ENCODE measurements at regions not wholly inside any gene's neighbourhood (a gene's known extent, or its start where the extent isn't known, plus 50 kb on each side); places are given as distances from the start of the nearest gene placed in this dataset.
"Not testable (repeated sequence)": the region's sequence is repeated elsewhere in the genome, so short reads cannot be mapped to it uniquely, and the experiment has no call there.

- DNase-seq: no peak
- Mint-ChIP-seq H3K36me3 (ENCODE audit: low read depth) (no peaks in the 10 kb centered on the region), H3K9me3 (no peaks in the 10 kb centered on the region), H3K4me3 (no peak overlapping the region), H3K27me3 (peaks cover 43% of the 10 kb centered on the region), H3K27ac (no peak overlapping the region), H3K4me1 (ENCODE audit: low read depth) (no peaks in the 10 kb centered on the region)
These were observed 66.1 kb upstream of the VPREB1 start for GRCh38 chr22:22178355-22178965.

GRCh38 chr22:22176929-22177616 is 67.5 kb upstream of the VPREB1 start:
- Mint-ChIP-seq H3K4me3 (no peak overlapping the region), H3K4me1 (ENCODE audit: low read depth) (no peaks in the 10 kb centered on the region), H3K27ac (no peak overlapping the region), H3K27me3 (peaks cover 30% of the 10 kb centered on the region), H3K9me3 (no peaks in the 10 kb centered on the region), H3K36me3 (ENCODE audit: low read depth) (no peaks in the 10 kb centered on the region)
- DNase-seq: no peak

- DNase-seq; H3K9me3 Mint-ChIP-seq; H3K4me3 Mint-ChIP-seq; H3K27ac Mint-ChIP-seq; H3K36me3 Mint-ChIP-seq (ENCODE audit: low read depth): not testable (repeated sequence)
- Mint-ChIP-seq H3K27me3 (peaks cover 15% of the 10 kb centered on the region), H3K4me1 (ENCODE audit: low read depth) (peaks cover 12% of the 10 kb centered on the region)
These were observed 71.5 kb upstream of the VPREB1 start for GRCh38 chr22:22172896-22173628.

GRCh38 chr22:22171357-22172218 is 73.0 kb upstream of the VPREB1 start:
- Mint-ChIP-seq H3K27me3 (peaks cover 8% of the 10 kb centered on the region), H3K4me3 (no peak overlapping the region), H3K9me3 (no peaks in the 10 kb centered on the region), H3K36me3 (ENCODE audit: low read depth) (no peaks in the 10 kb centered on the region), H3K27ac (no peak overlapping the region), H3K4me1 (ENCODE audit: low read depth) (peaks cover 22% of the 10 kb centered on the region)
- DNase-seq: no peak

- Mint-ChIP-seq H3K9me3 (no peaks in the 10 kb centered on the region), H3K4me3 (no peak overlapping the region), H3K27ac (no peak overlapping the region), H3K27me3 (peaks cover 5% of the 10 kb centered on the region), H3K36me3 (ENCODE audit: low read depth) (no peaks in the 10 kb centered on the region), H3K4me1 (ENCODE audit: low read depth) (peaks cover 22% of the 10 kb centered on the region)
- DNase-seq: no peak
These were observed 74.7 kb upstream of the VPREB1 start for GRCh38 chr22:22169923-22170322.

GRCh38 chr22:22168941-22169867 is 75.4 kb upstream of the VPREB1 start:
- H3K4me1 Mint-ChIP-seq (ENCODE audit: low read depth): peaks cover 22% of the 10 kb centered on the region
- DNase-seq: no peak
- H3K9me3 Mint-ChIP-seq: no peaks in the 10 kb centered on the region
- H3K4me3 Mint-ChIP-seq: no peak overlapping the region
- H3K36me3 Mint-ChIP-seq (ENCODE audit: low read depth): no peaks in the 10 kb centered on the region
- H3K27ac Mint-ChIP-seq: no peak overlapping the region
- H3K27me3 Mint-ChIP-seq: peaks cover 4% of the 10 kb centered on the region

- Mint-ChIP-seq H3K4me3 (peak overlapping the region; percentile 53), H3K27me3 (peaks cover 4% of the 10 kb centered on the region), H3K27ac (peak overlapping the region; percentile 80), H3K4me1 (ENCODE audit: low read depth) (peaks cover 22% of the 10 kb centered on the region), H3K36me3 (ENCODE audit: low read depth) (no peaks in the 10 kb centered on the region), H3K9me3 (no peaks in the 10 kb centered on the region)
- peak; percentile 42 for DNase-seq
These were observed 76.2 kb upstream of the VPREB1 start for GRCh38 chr22:22168190-22168940.

GRCh38 chr22:22167791-22168189 is 76.8 kb upstream of the VPREB1 start:
- H3K4me3 Mint-ChIP-seq: no peak overlapping the region

GRCh38 chr22:22166941-22167713 is 77.5 kb upstream of the VPREB1 start:
- no peaks in the 10 kb centered on the region for H3K36me3 Mint-ChIP-seq (ENCODE audit: low read depth)
- no peak overlapping the region for H3K27ac Mint-ChIP-seq
- no peak overlapping the region for H3K4me3 Mint-ChIP-seq
- peaks cover 4% of the 10 kb centered on the region for H3K27me3 Mint-ChIP-seq
- no peak for DNase-seq
- H3K9me3 Mint-ChIP-seq: no peaks in the 10 kb centered on the region
- peaks cover 22% of the 10 kb centered on the region for H3K4me1 Mint-ChIP-seq (ENCODE audit: low read depth)

More at GRCh38 chr22:22167791-22168189, 76.8 kb upstream of the VPREB1 start:
- Mint-ChIP-seq H3K27me3 (peaks cover 4% of the 10 kb centered on the region), H3K27ac (peak overlapping the region; percentile 80), H3K9me3 (no peaks in the 10 kb centered on the region), H3K4me1 (ENCODE audit: low read depth) (peaks cover 22% of the 10 kb centered on the region), H3K36me3 (ENCODE audit: low read depth) (no peaks in the 10 kb centered on the region)
- DNase-seq: no peak

GRCh38 chr22:22165936-22166710 is 78.5 kb upstream of the VPREB1 start:
- DNase-seq: no peak
- Mint-ChIP-seq H3K4me1 (ENCODE audit: low read depth) (peaks cover 22% of the 10 kb centered on the region), H3K27me3 (peaks cover 4% of the 10 kb centered on the region), H3K27ac (no peak overlapping the region), H3K9me3 (no peaks in the 10 kb centered on the region), H3K36me3 (ENCODE audit: low read depth) (no peaks in the 10 kb centered on the region), H3K4me3 (no peak overlapping the region)

- Mint-ChIP-seq H3K9me3 (no peaks in the 10 kb centered on the region), H3K27ac (no peak overlapping the region), H3K27me3 (peaks cover 6% of the 10 kb centered on the region), H3K4me3 (no peak overlapping the region), H3K4me1 (ENCODE audit: low read depth) (peaks cover 16% of the 10 kb centered on the region), H3K36me3 (ENCODE audit: low read depth) (no peaks in the 10 kb centered on the region)
- DNase-seq: no peak
These were observed 79.9 kb upstream of the VPREB1 start for GRCh38 chr22:22164541-22165272.
